ENCODE measurements at regions not wholly inside any gene's neighbourhood (a gene's known extent, or its start where the extent isn't known, plus 50 kb on each side); places are given as distances from the start of the nearest gene placed in this dataset.

GRCh38 chr1:170853302-170853701, 82.0 kb upstream of the MROH9 start:
- no peaks in the 10 kb centered on the region for H3K9me3 ChIP-seq (replicated peaks in 1 of 3)
- no peaks in the 10 kb centered on the region for H3K36me3 ChIP-seq (replicated peaks in 1 of 2)
- intact Hi-C loops (cut with DNase I): no loop called here
- no peaks in the 10 kb centered on the region for H3K27me3 ChIP-seq
- H3K27ac ChIP-seq: no peak overlapping the region
- no peak overlapping the region for H3K4me3 ChIP-seq
- 73 to 93% (median 91%) methylated on average over 5 of the region's 5 CpGs for WGBS, 4 donors
- peaks cover 0 to 7% of the 10 kb centered on the region in 2 donors for H3K4me1 ChIP-seq (replicated peaks in 1 of 2)
- no peak for TF ChIP-seq POLR2A (IDR thresholded peaks at IDR 0.05)
- TF ChIP-seq, protein P1, sequence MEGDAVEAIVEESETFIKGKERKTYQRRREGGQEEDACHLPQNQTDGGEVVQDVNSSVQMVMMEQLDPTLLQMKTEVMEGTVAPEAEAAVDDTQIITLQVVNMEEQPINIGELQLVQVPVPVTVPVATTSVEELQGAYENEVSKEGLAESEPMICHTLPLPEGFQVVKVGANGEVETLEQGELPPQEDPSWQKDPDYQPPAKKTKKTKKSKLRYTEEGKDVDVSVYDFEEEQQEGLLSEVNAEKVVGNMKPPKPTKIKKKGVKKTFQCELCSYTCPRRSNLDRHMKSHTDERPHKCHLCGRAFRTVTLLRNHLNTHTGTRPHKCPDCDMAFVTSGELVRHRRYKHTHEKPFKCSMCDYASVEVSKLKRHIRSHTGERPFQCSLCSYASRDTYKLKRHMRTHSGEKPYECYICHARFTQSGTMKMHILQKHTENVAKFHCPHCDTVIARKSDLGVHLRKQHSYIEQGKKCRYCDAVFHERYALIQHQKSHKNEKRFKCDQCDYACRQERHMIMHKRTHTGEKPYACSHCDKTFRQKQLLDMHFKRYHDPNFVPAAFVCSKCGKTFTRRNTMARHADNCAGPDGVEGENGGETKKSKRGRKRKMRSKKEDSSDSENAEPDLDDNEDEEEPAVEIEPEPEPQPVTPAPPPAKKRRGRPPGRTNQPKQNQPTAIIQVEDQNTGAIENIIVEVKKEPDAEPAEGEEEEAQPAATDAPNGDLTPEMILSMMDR (IDR thresholded peaks at IDR 0.05): no peak
- no peak for DNase-seq

GRCh38 chr1:170853867-170854266, 81.5 kb upstream of the MROH9 start:
- no peak for DNase-seq
- intact Hi-C loops (cut with DNase I): no loop called here
- Histone ChIP-seq H3K27ac (no peak overlapping the region), H3K9me3 (replicated peaks in 1 of 3) (no peaks in the 10 kb centered on the region), H3K36me3 (replicated peaks in 1 of 2) (no peaks in the 10 kb centered on the region), H3K4me1 (replicated peaks in 1 of 2) (peaks cover 0 to 7% of the 10 kb centered on the region in 2 donors), H3K4me3 (no peak overlapping the region), H3K27me3 (no peaks in the 10 kb centered on the region)
- no peak for TF ChIP-seq POLR2A (IDR thresholded peaks at IDR 0.05)
- TF ChIP-seq, protein P1 (IDR thresholded peaks at IDR 0.05): no peak

DNA sequence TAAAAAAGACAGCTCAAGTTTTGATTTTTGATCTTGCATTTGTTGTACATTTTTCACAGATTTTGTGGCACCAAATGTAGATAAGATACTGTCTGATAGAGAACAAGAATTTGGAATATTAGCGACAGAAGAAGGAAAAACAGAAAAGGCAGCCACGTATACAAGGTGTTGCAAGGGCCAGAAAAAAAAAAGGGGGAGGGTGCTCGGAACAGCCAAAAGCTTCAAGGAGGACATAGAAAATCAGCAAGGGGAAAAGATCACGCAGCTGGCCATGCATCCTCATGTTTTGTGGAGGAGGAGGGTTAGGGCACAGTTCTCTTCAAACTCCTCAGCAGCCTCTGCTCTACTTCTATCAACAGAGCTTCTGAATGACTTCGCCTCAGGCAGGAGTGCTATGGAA, 80.7 kb upstream of the MROH9 start:
- H3K4me1 ChIP-seq (replicated peaks in 1 of 2): peaks cover 0 to 7% of the 10 kb centered on the region in 2 donors
- no peak overlapping the region for H3K4me3 ChIP-seq
- no peaks in the 10 kb centered on the region for H3K9me3 ChIP-seq (replicated peaks in 1 of 3)
- intact Hi-C loops (cut with DNase I): no loop called here
- DNase-seq: no peak
- TF ChIP-seq, protein P1 (IDR thresholded peaks at IDR 0.05): no peak
- TF ChIP-seq POLR2A (IDR thresholded peaks at IDR 0.05): no peak
- no peaks in the 10 kb centered on the region for H3K36me3 ChIP-seq (replicated peaks in 1 of 2)
- 79 to 81% (median 79%) methylated on average over 5 of the region's 5 CpGs for WGBS, 4 donors
- no peaks in the 10 kb centered on the region for H3K27me3 ChIP-seq
- no peak overlapping the region for H3K27ac ChIP-seq

DNA sequence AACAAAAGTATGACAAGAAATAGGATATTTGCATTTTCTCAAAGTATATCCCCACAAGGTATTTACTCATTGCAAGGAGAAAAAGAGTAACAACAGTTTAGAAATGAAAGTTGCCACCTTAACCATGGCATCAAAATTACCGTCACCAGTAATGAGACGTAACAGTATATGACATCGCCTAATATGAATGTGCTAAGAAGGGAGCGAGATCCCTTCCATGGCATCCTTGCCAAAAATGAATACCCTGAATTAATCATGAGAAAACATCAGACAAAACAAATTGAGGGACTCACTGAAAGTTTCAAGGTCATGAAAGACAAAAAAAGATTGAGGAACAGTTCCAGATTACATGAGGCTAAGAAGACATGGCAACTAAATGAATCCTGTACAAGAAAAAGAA, 78.9 kb upstream of the MROH9 start:
- DNase-seq: no peak
- Histone ChIP-seq H3K27ac (no peak overlapping the region), H3K4me1 (replicated peaks in 1 of 2) (peaks cover 0 to 7% of the 10 kb centered on the region in 2 donors), H3K9me3 (replicated peaks in 1 of 3) (no peaks in the 10 kb centered on the region), H3K27me3 (no peaks in the 10 kb centered on the region), H3K4me3 (peak overlapping the region in 1 of 4 donors; percentile 33), H3K36me3 (replicated peaks in 1 of 2) (no peaks in the 10 kb centered on the region)
- WGBS, 4 donors: 22 to 39% (median 36%) methylated on average over 4 of the region's 4 CpGs
- TF ChIP-seq, protein P1 (IDR thresholded peaks at IDR 0.05): no peak
- TF ChIP-seq POLR2A (IDR thresholded peaks at IDR 0.05): no peak
- intact Hi-C loops (cut with DNase I): no loop called here

Measured in adrenal gland (tissue), 9 donors.